NOMO-1 (cell line): ENCODE measurements at regions not wholly inside any gene's neighbourhood (a gene's known extent, or its start where the extent isn't known, plus 50 kb on each side); places are given as distances from the start of the nearest gene placed in this dataset.
"Not testable (repeated sequence)": the region's sequence is repeated elsewhere in the genome, so short reads cannot be mapped to it uniquely, and the experiment has no call there.

Experiments used
- DNase-seq, 2 experiments: peaks; one replicate each; lab custom pipeline; 2025; ENCODE audit not compliant: unreplicated experiment in 2 of 2; lab: John Stamatoyannopoulos, UW

GRCh38 chr5:138702166-138703077 lies 50.8 kb upstream of the CTNNA1 start:
- no peak for DNase-seq

GRCh38 chr5:138701678-138702077 lies 51.5 kb upstream of the CTNNA1 start:
- no peak for DNase-seq

GRCh38 chr5:138700581-138701362 lies 52.5 kb upstream of the CTNNA1 start:
- DNase-seq: no peak

- DNase-seq: no peak
These were observed 53.7 kb upstream of the CTNNA1 start for GRCh38 chr5:138699482-138699881.

GRCh38 chr5:138698713-138699112 lies 54.5 kb upstream of the CTNNA1 start:
- no peak for DNase-seq

- DNase-seq: no peak
These were observed 55.4 kb upstream of the CTNNA1 start for GRCh38 chr5:138697720-138698360.

GRCh38 chr5:138696501-138696900 lies 56.7 kb upstream of the CTNNA1 start:
- no peak for DNase-seq

GRCh38 chr5:138695781-138696180 lies 57.4 kb upstream of the CTNNA1 start:
- no peak for DNase-seq

- DNase-seq: no peak
These were observed 59.1 kb upstream of the CTNNA1 start for GRCh38 chr5:138694146-138694545.

- DNase-seq: no peak
These were observed 60.9 kb upstream of the CTNNA1 start for GRCh38 chr5:138692370-138692769.

GRCh38 chr5:138686668-138687067 lies 66.6 kb upstream of the CTNNA1 start:
- DNase-seq: no peak

GRCh38 chr5:138685193-138685745 lies 68.0 kb upstream of the CTNNA1 start:
- DNase-seq: no peak

GRCh38 chr5:138682462-138682861 lies 70.8 kb upstream of the CTNNA1 start:
- not testable (repeated sequence) for DNase-seq

GRCh38 chr5:138678826-138679225 lies 74.4 kb upstream of the CTNNA1 start:
- not testable (repeated sequence) for DNase-seq

GRCh38 chr5:138677782-138678181 lies 75.4 kb upstream of the CTNNA1 start:
- no peak for DNase-seq

- no peak for DNase-seq
These were observed 76.5 kb upstream of the CTNNA1 start for GRCh38 chr5:138676556-138677193.

GRCh38 chr5:138676002-138676401 lies 77.2 kb upstream of the CTNNA1 start:
- no peak for DNase-seq

- no peak for DNase-seq
These were observed 84.5 kb upstream of the CTNNA1 start for GRCh38 chr5:138668451-138669380.

- DNase-seq: not testable (repeated sequence)
These were observed 85.4 kb upstream of the CTNNA1 start for GRCh38 chr5:138667782-138668331.
